GM12872 (cell line): ENCODE measurements at regions not wholly inside any gene's neighbourhood (a gene's known extent, or its start where the extent isn't known, plus 50 kb on each side); places are given as distances from the start of the nearest gene placed in this dataset.

ENCODE experiments used
- TF ChIP-seq, protein P1 (sequence below): IDR thresholded peaks from 3 replicates; pipeline ENCODE4 v1.5.1; 2011; ENCODE audit warnings: low read depth, mild to moderate bottlenecking, low read length, moderate library complexity; ENCODE audit not compliant: insufficient read depth

- TF ChIP-seq, protein P1, sequence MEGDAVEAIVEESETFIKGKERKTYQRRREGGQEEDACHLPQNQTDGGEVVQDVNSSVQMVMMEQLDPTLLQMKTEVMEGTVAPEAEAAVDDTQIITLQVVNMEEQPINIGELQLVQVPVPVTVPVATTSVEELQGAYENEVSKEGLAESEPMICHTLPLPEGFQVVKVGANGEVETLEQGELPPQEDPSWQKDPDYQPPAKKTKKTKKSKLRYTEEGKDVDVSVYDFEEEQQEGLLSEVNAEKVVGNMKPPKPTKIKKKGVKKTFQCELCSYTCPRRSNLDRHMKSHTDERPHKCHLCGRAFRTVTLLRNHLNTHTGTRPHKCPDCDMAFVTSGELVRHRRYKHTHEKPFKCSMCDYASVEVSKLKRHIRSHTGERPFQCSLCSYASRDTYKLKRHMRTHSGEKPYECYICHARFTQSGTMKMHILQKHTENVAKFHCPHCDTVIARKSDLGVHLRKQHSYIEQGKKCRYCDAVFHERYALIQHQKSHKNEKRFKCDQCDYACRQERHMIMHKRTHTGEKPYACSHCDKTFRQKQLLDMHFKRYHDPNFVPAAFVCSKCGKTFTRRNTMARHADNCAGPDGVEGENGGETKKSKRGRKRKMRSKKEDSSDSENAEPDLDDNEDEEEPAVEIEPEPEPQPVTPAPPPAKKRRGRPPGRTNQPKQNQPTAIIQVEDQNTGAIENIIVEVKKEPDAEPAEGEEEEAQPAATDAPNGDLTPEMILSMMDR: no peak
Measured at GRCh38 chr17:74125156-74125555, 78.3 kb upstream of the RPL38 start.

DNA sequence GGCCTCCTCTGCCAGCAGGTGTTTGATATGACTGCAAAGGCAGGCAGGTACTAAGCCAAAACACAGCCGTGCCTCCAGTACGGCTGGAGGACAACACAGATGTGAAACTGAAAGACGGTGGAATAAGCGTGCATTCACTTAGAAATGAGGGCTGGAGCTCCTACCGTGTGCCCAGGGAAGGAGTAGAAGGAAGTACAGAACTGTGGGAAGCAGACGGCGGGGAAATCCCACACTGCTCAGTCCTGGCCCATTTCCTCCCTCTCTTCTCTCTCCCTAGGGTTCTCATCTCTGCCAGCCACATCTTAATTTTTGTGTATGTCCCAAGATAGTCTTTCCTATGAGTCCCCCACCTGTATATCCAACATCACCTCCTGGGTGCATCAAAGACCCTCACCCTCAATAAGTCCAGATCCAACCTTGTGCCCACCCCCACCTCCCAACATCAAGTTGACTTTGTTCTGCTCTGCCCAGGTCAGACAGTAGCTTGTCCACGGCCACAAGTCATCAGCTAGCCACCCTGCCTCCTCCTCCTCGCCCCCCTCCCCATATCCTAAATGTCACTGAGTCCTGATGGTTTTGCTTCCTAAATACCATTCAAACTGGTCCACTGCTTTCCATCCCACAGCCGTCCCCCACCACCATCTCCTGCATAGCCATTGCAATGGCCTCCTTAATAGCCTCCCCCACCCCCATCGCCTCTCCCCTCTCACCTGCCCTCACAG is 77.1 kb upstream of the RPL38 start:
- TF ChIP-seq, protein P1: no peak

GRCh38 chr17:74126959-74127358 is 76.5 kb upstream of the RPL38 start:
- TF ChIP-seq, protein P1: no peak

GRCh38 chr17:74128456-74129211 is 74.8 kb upstream of the RPL38 start:
- TF ChIP-seq, protein P1: no peak

- TF ChIP-seq, protein P1: no peak
Measured at GRCh38 chr17:74130276-74130675, 73.2 kb upstream of the RPL38 start.

DNA sequence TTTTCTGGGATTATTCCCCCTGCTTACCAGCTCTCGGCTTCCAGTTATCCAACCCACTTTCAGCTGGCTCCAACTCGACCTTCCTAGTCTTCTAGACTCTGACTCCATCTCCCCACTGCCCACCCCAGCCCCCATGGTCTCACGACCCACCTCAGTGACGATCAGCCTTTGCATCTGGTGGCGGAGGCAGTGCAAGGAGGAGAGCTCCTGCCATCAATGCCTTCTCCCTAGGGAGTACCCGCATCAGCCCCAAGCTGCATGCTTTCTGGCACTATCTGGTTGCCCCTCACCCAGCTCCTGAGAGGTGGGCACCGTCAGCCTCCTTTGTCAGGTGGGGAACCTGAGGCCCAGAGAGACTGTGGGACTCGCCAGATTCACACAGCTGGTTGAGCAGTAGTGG is 72.6 kb upstream of the RPL38 start:
- TF ChIP-seq, protein P1: no peak

DNA sequence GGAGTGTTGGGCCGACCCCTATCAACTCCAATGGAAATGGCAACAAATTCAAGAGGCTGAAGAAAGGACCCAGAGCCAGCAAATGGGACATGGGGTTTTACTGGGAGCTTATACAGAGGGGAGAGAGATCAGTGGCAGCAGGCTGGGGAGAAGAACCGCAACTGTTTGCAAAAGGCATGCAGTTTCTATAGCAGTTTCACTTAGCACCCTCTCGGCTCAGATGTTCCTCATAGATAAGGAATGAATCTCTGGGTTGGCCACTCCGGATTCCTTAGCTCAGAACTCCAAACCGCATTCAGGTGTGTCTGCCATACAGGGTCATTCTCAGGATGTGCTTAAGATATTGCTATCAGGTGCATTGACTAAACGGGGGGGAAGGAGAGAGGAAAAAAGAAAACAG is 71.1 kb upstream of the RPL38 start:
- TF ChIP-seq, protein P1: no peak
